ENCODE measurements at regions not wholly inside any gene's neighbourhood (a gene's known extent, or its start where the extent isn't known, plus 50 kb on each side); places are given as distances from the start of the nearest gene placed in this dataset.

GRCh38 chr11:121794671-121795141, 321.3 kb downstream of the BLID start:
- no peak for DNase-seq

- DNase-seq: no peak
Measured at GRCh38 chr11:121793916-121794315, 322.1 kb downstream of the BLID start.

DNA sequence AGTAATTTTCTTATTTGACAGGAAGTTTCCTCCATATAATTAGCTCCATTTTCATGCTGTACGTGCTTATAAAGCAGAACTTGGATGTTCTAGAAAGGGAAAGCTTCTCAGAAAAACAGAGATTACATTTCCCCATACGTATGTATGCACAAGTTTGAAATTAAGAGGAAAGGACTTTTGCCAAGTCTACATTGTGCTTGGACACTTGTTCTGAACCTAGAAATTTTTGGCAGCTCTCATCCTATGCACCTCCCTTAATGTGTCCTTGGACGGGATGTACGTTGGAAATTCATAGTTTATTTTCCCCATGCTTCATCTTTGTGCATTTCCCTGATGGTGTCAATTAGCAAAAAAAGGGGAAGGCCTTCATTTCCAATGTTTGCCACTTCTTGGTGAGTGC, 322.7 kb downstream of the BLID start:
- DNase-seq: peak; percentile 82

DNA sequence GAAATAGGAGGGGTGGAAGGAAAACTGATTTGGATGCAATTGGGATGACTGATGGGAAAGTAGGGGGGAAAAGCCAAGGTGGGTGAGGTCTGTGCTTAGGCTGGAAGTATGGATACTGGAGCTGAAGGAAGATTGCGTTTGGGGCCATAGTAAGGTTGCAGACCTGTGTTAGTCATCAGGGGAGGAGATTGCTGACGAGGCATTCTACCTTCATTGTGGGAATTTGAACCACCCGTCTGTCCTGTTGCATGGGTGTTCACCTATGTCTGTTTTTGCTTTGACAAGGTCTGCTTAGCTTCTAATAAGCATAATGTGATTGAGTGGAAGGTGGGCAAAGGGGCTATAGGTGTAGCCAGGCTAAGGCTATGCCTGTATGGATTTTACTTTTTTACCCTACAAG, 323.8 kb downstream of the BLID start:
- no peak for DNase-seq

GRCh38 chr11:121790430-121790829, 325.6 kb downstream of the BLID start:
- no peak for DNase-seq

- no peak for DNase-seq
Measured at GRCh38 chr11:121780971-121781370, 328.2 kb upstream of the SORL1-AS1 start.

GRCh38 chr11:121777056-121777455, 324.3 kb upstream of the SORL1-AS1 start:
- DNase-seq: no peak

GRCh38 chr11:121775276-121775675, 322.5 kb upstream of the SORL1-AS1 start:
- no peak for DNase-seq

GRCh38 chr11:121773076-121773475, 320.3 kb upstream of the SORL1-AS1 start:
- no peak for DNase-seq

DNA sequence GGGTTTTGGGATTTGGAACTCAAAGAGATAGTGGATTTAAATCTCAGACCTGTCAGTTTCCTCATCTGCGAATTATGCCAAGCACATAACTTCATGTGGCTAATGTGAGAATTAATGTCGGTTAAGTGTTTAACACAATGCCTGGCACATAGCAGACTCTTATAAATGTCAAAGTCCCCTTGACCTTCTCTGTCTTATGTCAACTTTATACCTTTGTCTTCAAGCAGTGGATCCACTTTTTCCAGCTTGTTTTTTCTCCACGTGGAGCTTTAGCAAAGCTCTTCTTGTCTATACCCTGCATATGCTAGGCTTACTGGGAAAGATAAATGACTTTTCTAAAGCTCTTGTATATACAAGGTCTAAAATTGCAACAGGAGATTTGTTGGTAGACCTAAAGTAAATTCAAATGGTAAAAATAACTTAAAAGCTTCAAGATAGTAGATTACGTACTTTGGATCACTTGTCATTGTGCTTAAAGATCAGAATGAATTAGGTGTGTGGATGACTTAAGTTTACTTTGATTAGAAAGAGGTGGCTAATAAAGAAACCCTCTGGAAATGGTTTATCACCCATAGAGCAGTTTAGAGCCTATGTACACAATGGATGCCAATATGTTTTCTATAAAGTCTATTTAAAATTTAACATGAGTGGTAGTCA, 318.3 kb upstream of the SORL1-AS1 start:
- DNase-seq: no peak

- DNase-seq: no peak
Measured at GRCh38 chr11:121769191-121769590, 316.4 kb upstream of the SORL1-AS1 start.

- no peak for DNase-seq
Measured at GRCh38 chr11:121767433-121767832, 314.7 kb upstream of the SORL1-AS1 start.

GRCh38 chr11:121766991-121767390, 314.2 kb upstream of the SORL1-AS1 start:
- DNase-seq: no peak

DNA sequence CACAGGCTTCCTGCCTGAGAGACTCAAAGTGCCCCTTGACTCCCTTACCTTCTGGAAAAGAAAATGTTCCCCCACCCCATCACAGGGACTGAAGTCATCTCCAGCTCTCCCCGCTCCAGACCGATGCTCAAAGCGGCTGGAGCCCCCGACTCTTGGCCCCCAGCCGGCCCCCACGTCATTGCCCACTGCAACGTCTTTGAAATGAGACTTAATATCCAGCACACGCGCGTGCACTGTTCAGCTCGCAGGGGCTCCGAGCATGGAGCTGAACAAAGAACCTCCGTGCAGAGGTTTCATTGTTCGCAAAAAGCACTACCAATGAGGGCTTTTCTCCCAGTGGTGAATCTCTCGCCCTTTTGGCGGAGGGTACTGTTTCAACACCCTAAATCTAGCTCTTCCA, 313.4 kb upstream of the SORL1-AS1 start:
- no peak for DNase-seq

DNA sequence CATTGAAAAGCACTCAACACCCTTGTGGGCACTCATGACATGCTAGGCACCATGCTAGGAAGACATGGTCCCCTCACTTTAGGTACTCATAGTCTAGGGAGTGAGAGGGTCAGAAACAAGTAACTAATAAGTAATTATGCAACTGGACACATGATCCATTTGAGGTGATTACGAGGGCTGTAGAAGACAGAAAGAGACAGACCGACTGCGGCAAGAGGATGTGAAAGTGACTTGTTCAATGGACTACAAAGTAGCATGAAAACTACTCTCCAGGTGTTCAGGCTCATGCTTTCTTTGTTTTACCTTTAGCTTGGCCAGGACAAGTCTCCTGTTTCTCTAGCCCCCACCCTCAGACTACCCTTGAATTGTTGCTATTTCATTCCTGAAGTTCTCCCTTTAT, 310.8 kb upstream of the SORL1-AS1 start:
- DNase-seq: no peak

GRCh38 chr11:121762820-121763219, 310.1 kb upstream of the SORL1-AS1 start:
- DNase-seq: peak; percentile 65

DNA sequence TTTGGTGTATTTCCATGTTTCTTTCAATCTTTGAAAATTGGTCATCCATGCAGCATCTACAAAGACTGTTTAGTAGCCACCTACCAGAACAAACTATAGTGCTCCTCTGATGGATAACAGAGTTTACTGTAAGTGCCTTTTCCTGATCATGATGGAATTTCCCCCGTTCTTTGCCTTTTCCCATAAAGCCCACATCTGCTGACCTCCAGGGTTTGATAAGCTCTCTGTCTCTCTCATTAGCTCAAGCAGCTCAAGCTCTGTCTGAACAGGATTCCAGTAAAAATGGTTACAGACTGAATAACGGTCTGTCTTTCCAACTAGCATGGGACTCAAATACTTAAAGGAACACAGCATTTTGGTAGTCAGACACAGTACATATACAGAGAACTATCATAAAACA, 308.4 kb upstream of the SORL1-AS1 start:
- DNase-seq: no peak

DNA sequence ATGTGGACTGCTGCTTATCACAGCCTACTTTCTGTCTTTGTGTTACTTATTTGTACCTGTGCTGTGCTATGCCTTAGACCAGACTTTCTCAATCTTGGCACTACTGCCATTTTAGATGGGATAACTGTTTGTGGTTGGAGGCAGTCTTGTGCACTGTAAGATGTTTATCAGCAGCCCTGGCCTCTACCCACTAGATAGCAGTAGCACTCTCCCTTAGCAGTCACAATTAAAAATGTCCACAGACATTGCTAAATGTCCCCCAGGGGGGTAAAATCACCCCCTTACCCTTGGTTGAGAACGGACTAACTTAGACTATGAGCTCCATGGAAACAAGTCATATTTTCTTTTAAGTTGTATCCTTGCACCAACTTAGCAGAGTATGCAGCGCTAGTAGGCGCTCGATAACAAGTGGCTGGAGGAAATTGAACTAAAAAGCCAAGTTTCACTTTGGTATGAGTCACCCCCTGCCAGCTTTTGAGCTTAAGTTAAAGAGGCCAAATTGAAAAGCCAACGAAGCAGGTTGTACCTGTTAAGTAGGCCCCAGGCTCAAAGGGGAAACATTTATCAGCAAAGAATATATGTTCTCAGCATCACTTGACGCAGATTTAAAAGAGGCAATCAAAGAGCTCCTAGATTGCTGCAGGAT, 304.8 kb upstream of the SORL1-AS1 start:
- no peak for DNase-seq

GRCh38 chr11:121755906-121756305, 303.1 kb upstream of the SORL1-AS1 start:
- DNase-seq: no peak

GRCh38 chr11:121755191-121755590, 302.4 kb upstream of the SORL1-AS1 start:
- no peak for DNase-seq

DNA sequence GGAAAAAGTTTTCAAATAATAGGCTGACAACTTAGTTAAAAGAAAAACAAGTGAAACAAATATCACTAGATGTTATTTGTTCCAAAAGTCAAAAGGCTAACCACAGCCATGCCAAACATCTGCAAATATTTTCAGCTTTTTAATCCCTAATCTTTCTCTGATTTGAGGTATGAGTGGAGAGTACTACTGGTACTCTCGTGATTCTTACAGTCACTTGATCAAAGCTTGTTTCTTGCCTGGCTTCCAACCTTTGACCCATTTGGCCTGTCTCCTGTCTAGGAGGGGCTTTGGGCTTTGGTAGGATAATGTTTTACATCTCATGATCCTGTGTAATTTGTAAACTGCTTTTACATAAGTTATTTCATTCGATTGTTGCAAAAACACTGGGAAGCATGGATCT, 301.8 kb upstream of the SORL1-AS1 start:
- peak; percentile 63 for DNase-seq

- DNase-seq: peak; percentile 58
Measured at GRCh38 chr11:121749691-121750090, 296.9 kb upstream of the SORL1-AS1 start.

- no peak for DNase-seq
Measured at GRCh38 chr11:121748068-121748467, 295.3 kb upstream of the SORL1-AS1 start.

DNA sequence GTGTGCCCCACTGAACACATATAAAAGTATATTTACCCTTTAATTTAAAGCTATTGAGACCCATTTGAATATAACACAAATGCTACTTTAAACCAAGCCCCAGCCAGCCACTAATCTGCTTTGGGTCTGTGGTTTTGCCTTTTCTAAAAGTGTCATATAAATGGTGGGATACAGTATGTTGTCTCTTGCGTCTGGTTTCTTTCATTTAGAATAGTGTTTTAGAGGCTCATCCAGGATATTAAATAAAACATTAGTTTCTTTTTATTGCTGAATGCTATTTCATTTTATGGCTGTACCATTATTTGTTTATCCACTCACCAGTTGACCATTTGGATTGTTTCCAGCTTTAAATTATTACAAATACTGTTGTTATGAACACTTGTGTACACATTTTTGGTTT, 290.5 kb upstream of the SORL1-AS1 start:
- DNase-seq: no peak
